Activated CD4-positive, alpha-beta memory T cell treated with anti-CD3 and anti-CD28 coated beads for 36 hours (primary cell): ENCODE measurements at regions not wholly inside any gene's neighbourhood (a gene's known extent, or its start where the extent isn't known, plus 50 kb on each side); places are given as distances from the start of the nearest gene placed in this dataset.

ENCODE experiments used
- CTCF ChIA-PET: fragments of 350-600 bp; sonication (Branson Sonifier 250); formaldehyde crosslinking; loops from one replicate; lab custom pipeline; 2021; ENCODE audit warnings: antibody characterized with exemption, inconsistent platforms; lab: Charles Lee
- POLR2A ChIA-PET: fragments of 350-600 bp; sonication (Branson Sonifier 250); formaldehyde crosslinking; loops from one replicate; lab custom pipeline; 2021; ENCODE audit warnings: antibody characterized with exemption; lab: Charles Lee
- DNase-seq: peaks from one replicate; pipeline ENCODE4 v3.0.0-alpha.2; 2020
- H3K27ac Mint-ChIP-seq: one replicate; pipeline ENCODE4 v1.8.0; 2021; ENCODE audit warnings: mixed read lengths
- H3K27me3 Mint-ChIP-seq: one replicate; pipeline ENCODE4 v1.8.0; 2021; ENCODE audit warnings: mixed read lengths
- H3K36me3 Mint-ChIP-seq: one replicate; pipeline ENCODE4 v1.8.0; 2021; ENCODE audit warnings: mixed read lengths
- H3K4me1 Mint-ChIP-seq: one replicate; pipeline ENCODE4 v1.8.0; 2021; ENCODE audit warnings: low read depth, mixed read lengths
- H3K4me3 Mint-ChIP-seq: one replicate; pipeline ENCODE4 v1.8.0; 2021; ENCODE audit warnings: mild to moderate bottlenecking, mixed read lengths
- H3K9me3 Mint-ChIP-seq: one replicate; pipeline ENCODE4 v1.8.0; 2021; ENCODE audit warnings: mixed read lengths
- intact Hi-C: fragments of 100-400 bp; cut with micrococcal nuclease; formaldehyde crosslinking; loops from one replicate; pipeline ENCODE4 v1.15.1; 2023

DNA sequence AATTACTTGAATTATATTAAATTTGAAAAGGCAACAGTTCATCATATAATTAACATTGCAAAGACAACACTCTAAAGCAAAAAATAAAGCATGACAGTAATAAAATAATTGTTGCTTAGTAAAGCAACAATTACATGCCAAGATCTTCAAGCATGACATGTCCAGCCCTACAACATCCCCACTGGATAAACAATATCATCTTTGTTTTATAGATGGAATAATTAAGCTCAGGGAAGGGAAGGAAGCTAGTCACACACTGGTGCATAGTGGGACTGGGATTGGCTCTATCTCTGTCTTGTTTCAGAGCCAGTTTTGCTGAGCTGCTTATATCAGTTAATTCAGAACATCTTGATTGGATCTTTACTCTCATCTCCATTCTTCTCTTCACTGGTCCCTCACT, 49.9 kb upstream of the PARD3B start:
- Mint-ChIP-seq H3K4me1 (no peaks in the 10 kb centered on the region), H3K4me3 (no peak overlapping the region), H3K27ac (no peak overlapping the region), H3K27me3 (peaks cover 4% of the 10 kb centered on the region), H3K36me3 (no peaks in the 10 kb centered on the region), H3K9me3 (no peaks in the 10 kb centered on the region)
- DNase-seq = no peak
- ChIA-PET CTCF (no interaction called here), POLR2A (no interaction called here)
- intact Hi-C loops = no loop called here
